Prostate gland (tissue), 2 donors: ENCODE measurements at regions not wholly inside any gene's neighbourhood (a gene's known extent, or its start where the extent isn't known, plus 50 kb on each side); places are given as distances from the start of the nearest gene placed in this dataset.

Experiments
- DNase-seq: peaks from one replicate; pipeline ENCODE4 v3.0.0-alpha.2; 2019; ENCODE audit warnings: low spot score
- H3K27ac ChIP-seq, 2 donors: fragments of 200-600 bp; sonication (generic); 2 replicates each; pipeline ENCODE4 v1.5.1; 2017 to 2019
- H3K27me3 ChIP-seq: fragments of 200-600 bp; sonication (generic); replicated peaks from 2 replicates; pipeline ENCODE4 v1.5.1; 2019; ENCODE audit not compliant: insufficient read depth
- H3K36me3 ChIP-seq, 2 donors: fragments of 200-600 bp; sonication (generic); 1 replicate in 1 of 2; 2 replicates in 1 of 2; pipeline versions ENCODE4 v1.5.1 to v1.8.1; 2017 to 2019
- H3K4me1 ChIP-seq: fragments of 200-600 bp; sonication (generic); replicated peaks from 2 replicates; pipeline ENCODE4 v1.5.1; 2019
- H3K4me3 ChIP-seq, 2 donors: fragments of 200-600 bp; sonication (generic); 2 replicates each; pipeline ENCODE4 v1.5.1; 2017 to 2019
- H3K9me3 ChIP-seq: fragments of 200-600 bp; sonication (generic); 2 replicates; pipeline ENCODE4 v1.5.1; 2017
- CTCF ChIP-seq, 4 experiments: fragments of 200-600 bp in 2 of 4; fragments of 450-650 bp in 2 of 4; sonication (generic) in 2 of 4; IDR thresholded peaks; 1 replicate in 3 of 4; 2 replicates in 1 of 4; pipeline ENCODE4 v1.5.1; 2016 to 2019; ENCODE audit warnings: antibody characterized with exemption in 4 of 4, mild to moderate bottlenecking in 2 of 4, moderate library complexity in 2 of 4
- POLR2A ChIP-seq: fragments of 450-650 bp; IDR thresholded peaks from one replicate; pipeline ENCODE4 v1.6.1; 2016; ENCODE audit warnings: antibody characterized with exemption, mild to moderate bottlenecking
- POLR2AphosphoS5 ChIP-seq: sonication (generic); formaldehyde crosslinking; IDR thresholded peaks from one replicate; pipeline ENCODE4 v1.6.1; 2017; ENCODE audit warnings: antibody characterized with exemption
- WGBS: methylation state at CpG from one replicate; pipeline ENCODE4 v1.1.5; 2018; 5-methylcytosine and 5-hydroxymethylcytosine counted together
- intact Hi-C: fragments of 100-400 bp; cut with DNase I; formaldehyde crosslinking; loops from one replicate; pipeline ENCODE4 v1.14.2; 2022

- TF ChIP-seq POLR2A (no peak), POLR2AphosphoS5 (no peak), CTCF (IDR thresholded peaks at IDR 0.05) (no peak)
- Histone ChIP-seq H3K36me3 (no peaks in the 10 kb centered on the region), H3K4me3 (no peak overlapping the region), H3K4me1 (no peaks in the 10 kb centered on the region), H3K9me3 (no peaks in the 10 kb centered on the region), H3K27me3 (no peaks in the 10 kb centered on the region), H3K27ac (no peak overlapping the region)
- no peak for DNase-seq
- intact Hi-C loops: no loop called here
Measured at GRCh38 chr14:51521764-51522163, 129.9 kb upstream of the FRMD6 start.

- H3K27ac ChIP-seq: no peak overlapping the region
- H3K27me3 ChIP-seq: no peaks in the 10 kb centered on the region
- no peak for TF ChIP-seq POLR2A
- no peak for TF ChIP-seq CTCF (IDR thresholded peaks at IDR 0.05)
- no peak for TF ChIP-seq POLR2AphosphoS5
- H3K36me3 ChIP-seq: no peaks in the 10 kb centered on the region
- no peaks in the 10 kb centered on the region for H3K4me1 ChIP-seq
- H3K4me3 ChIP-seq: no peak overlapping the region
- no peaks in the 10 kb centered on the region for H3K9me3 ChIP-seq
- intact Hi-C loops: no loop called here
- DNase-seq: no peak
- WGBS: 94% methylated on average over 4 of the region's 4 CpGs
Measured at GRCh38 chr14:51523243-51523642, 128.5 kb upstream of the FRMD6 start.

GRCh38 chr14:51525739-51526138, 126.0 kb upstream of the FRMD6 start:
- 98% methylated on average over 3 of the region's 3 CpGs for WGBS
- H3K27ac ChIP-seq: no peak overlapping the region
- H3K9me3 ChIP-seq: no peaks in the 10 kb centered on the region
- H3K4me3 ChIP-seq: no peak overlapping the region
- H3K27me3 ChIP-seq: no peaks in the 10 kb centered on the region
- intact Hi-C loops: no loop called here
- H3K4me1 ChIP-seq: no peaks in the 10 kb centered on the region
- H3K36me3 ChIP-seq: no peaks in the 10 kb centered on the region
- TF ChIP-seq POLR2A: no peak
- TF ChIP-seq POLR2AphosphoS5: no peak
- no peak for TF ChIP-seq CTCF (IDR thresholded peaks at IDR 0.05)
- no peak for DNase-seq

- 55% methylated on average over 2 of the region's 2 CpGs for WGBS
- no peak for TF ChIP-seq POLR2AphosphoS5
- no peak for TF ChIP-seq POLR2A
- TF ChIP-seq CTCF (IDR thresholded peaks at IDR 0.05): no peak
- intact Hi-C loops: no loop called here
Measured at GRCh38 chr14:51527073-51527472, 124.6 kb upstream of the FRMD6 start.

GRCh38 chr14:51529736-51530135, 122.0 kb upstream of the FRMD6 start:
- DNase-seq: no peak
- Histone ChIP-seq H3K36me3 (no peaks in the 10 kb centered on the region), H3K4me1 (no peaks in the 10 kb centered on the region), H3K4me3 (no peak overlapping the region), H3K9me3 (no peaks in the 10 kb centered on the region), H3K27ac (no peak overlapping the region), H3K27me3 (no peaks in the 10 kb centered on the region)
- TF ChIP-seq POLR2AphosphoS5 (no peak), CTCF (IDR thresholded peaks at IDR 0.05) (no peak), POLR2A (no peak)
- WGBS: 45% methylated on average over 1 of the region's 1 CpG
- intact Hi-C loops: no loop called here

More at GRCh38 chr14:51527073-51527472, 124.6 kb upstream of the FRMD6 start:
- DNase-seq: no peak
- Histone ChIP-seq H3K36me3 (no peaks in the 10 kb centered on the region), H3K4me3 (no peak overlapping the region), H3K27me3 (no peaks in the 10 kb centered on the region), H3K4me1 (no peaks in the 10 kb centered on the region), H3K27ac (no peak overlapping the region), H3K9me3 (no peaks in the 10 kb centered on the region)
